HG03060 (cell line): ENCODE measurements at regions not wholly inside any gene's neighbourhood (a gene's known extent, or its start where the extent isn't known, plus 50 kb on each side); places are given as distances from the start of the nearest gene placed in this dataset.

Experiments
- ATAC-seq: cut with Tn5 transposase; IDR thresholded peaks from one replicate; pipeline ENCODE4 v1.9.1; 2021; ENCODE audit warnings: low read depth, moderate number of reproducible peaks; ENCODE audit not compliant: unreplicated experiment

DNA sequence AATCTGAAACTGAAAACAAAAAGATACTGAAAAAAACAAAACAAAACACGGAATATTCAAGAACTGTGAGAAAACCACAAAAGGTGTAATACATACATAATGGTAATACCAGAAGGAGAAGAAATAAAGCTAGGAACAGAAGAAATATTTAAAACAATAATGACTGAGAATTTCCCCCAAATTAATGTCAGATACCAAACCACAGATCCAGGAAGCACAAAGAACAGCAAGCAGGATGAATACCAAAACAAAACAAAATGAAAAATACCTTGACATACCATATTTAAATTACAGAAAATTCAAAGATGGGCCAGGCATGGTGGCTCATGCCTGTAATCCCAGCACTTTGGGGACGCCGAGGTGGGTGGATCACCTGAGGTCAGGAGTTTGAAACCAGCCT, 57.7 kb upstream of the PARD3 start:
- ATAC-seq = no peak

GRCh38 chr10:34869135-34869836, 54.2 kb upstream of the PARD3 start:
- no peak for ATAC-seq

GRCh38 chr10:34868589-34868988, 53.5 kb upstream of the PARD3 start:
- ATAC-seq = no peak

- no peak for ATAC-seq
These were observed 51.8 kb upstream of the PARD3 start for GRCh38 chr10:34866848-34867247.
